ENCODE measurements at regions not wholly inside any gene's neighbourhood (a gene's known extent, or its start where the extent isn't known, plus 50 kb on each side); places are given as distances from the start of the nearest gene placed in this dataset.

DNA sequence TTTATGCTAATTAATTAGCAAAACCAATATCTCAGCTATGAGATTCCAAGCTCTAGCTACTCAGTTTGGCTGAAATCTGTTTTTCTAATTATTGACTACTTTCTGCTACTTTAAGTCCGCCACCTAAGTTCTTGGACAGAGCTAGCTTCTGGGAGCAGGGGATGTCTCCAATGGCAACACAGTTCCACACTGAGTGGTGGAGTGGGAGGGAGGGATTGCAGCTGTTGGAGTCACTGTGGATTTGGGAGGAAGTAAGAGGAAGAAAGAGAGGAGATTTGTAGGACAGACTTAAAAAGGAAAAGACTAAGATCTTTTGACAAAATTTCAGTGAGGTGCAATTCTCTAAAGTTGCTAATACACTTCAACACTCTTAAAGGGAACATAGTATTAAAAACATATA lies 450.8 kb downstream of the NFIB start:
- no peak for TF ChIP-seq EZH2phosphoT487 (IDR thresholded peaks at IDR 0.05; ENCODE audit: borderline replicate concordance, low read depth, low read length)
- TF ChIP-seq CTCF (conservative IDR thresholded peaks at IDR 0.05; ENCODE audit: low read length): no peak
- POLR2A ChIA-PET: interaction anchor here (0.6 kb wide), 1 partner anchor 433 kb away, joined by 3 read pairs; no protein-coding TSS in a partner anchor

GRCh38 chr9:13862654-13863053 lies 451.3 kb downstream of the NFIB start:
- H3K79me2 ChIP-seq (ENCODE audit: insufficient read depth, low read depth, low read length): no peaks in the 10 kb centered on the region
- H3K4me1 ChIP-seq (ENCODE audit: insufficient read depth, low read length, poor library complexity, severe bottlenecking): no peaks in the 10 kb centered on the region
- TF ChIP-seq EZH2phosphoT487 (IDR thresholded peaks at IDR 0.05; ENCODE audit: borderline replicate concordance, low read depth, low read length) (no peak), CTCF (conservative IDR thresholded peaks at IDR 0.05; ENCODE audit: low read length) (no peak)
- BruUV-seq (replicated peaks): no TSS peak
- H3K36me3 ChIP-seq (ENCODE audit: insufficient read depth, low read length): no peaks in the 10 kb centered on the region
- POLR2A ChIA-PET: interaction anchor here (0.6 kb wide), 1 partner anchor 432 kb away, joined by 3 read pairs; no protein-coding TSS in a partner anchor
- no peaks in the 10 kb centered on the region for H3K9me2 ChIP-seq (ENCODE audit: insufficient read depth, low read length)
- no peak overlapping the region for H3K27ac ChIP-seq (ENCODE audit: low read depth, low read length, poor library complexity, severe bottlenecking)
- H3K9me3 ChIP-seq (ENCODE audit: low read length): no peaks in the 10 kb centered on the region
- H4K20me1 ChIP-seq (ENCODE audit: insufficient read depth, low read length): no peaks in the 10 kb centered on the region
- H2AFZ ChIP-seq (ENCODE audit: low read length): no peak overlapping the region
- H3K4me2 ChIP-seq (ENCODE audit: low read length): no peak overlapping the region
- DNase-seq (ENCODE audit: low spot score): no peak
- intact Hi-C loops (cut with micrococcal nuclease; ENCODE audit: unreplicated experiment): no loop called here
- CTCF ChIA-PET (ENCODE audit: unreplicated experiment): no interaction called here
- no peak overlapping the region for H3K4me3 ChIP-seq (ENCODE audit: low read depth, low read length, poor library complexity, severe bottlenecking)

More for the DNA sequence above, 450.8 kb downstream of the NFIB start:
- Histone ChIP-seq H3K27ac (ENCODE audit: low read depth, low read length, poor library complexity, severe bottlenecking) (no peak overlapping the region), H4K20me1 (ENCODE audit: insufficient read depth, low read length) (no peaks in the 10 kb centered on the region), H2AFZ (ENCODE audit: low read length) (no peak overlapping the region), H3K4me1 (ENCODE audit: insufficient read depth, low read length, poor library complexity, severe bottlenecking) (no peaks in the 10 kb centered on the region), H3K9me2 (ENCODE audit: insufficient read depth, low read length) (no peaks in the 10 kb centered on the region), H3K9me3 (ENCODE audit: low read length) (no peaks in the 10 kb centered on the region), H3K79me2 (ENCODE audit: insufficient read depth, low read depth, low read length) (no peaks in the 10 kb centered on the region), H3K4me2 (ENCODE audit: low read length) (no peak overlapping the region), H3K36me3 (ENCODE audit: insufficient read depth, low read length) (no peaks in the 10 kb centered on the region), H3K4me3 (ENCODE audit: low read depth, low read length, poor library complexity, severe bottlenecking) (no peak overlapping the region)
- intact Hi-C loops (cut with micrococcal nuclease; ENCODE audit: unreplicated experiment): no loop called here
- CTCF ChIA-PET (ENCODE audit: unreplicated experiment): no interaction called here
- no TSS peak for BruUV-seq (replicated peaks)
- no peak for DNase-seq (ENCODE audit: low spot score)

- H3K4me2 ChIP-seq (ENCODE audit: low read length): no peak overlapping the region
- H3K9me2 ChIP-seq (ENCODE audit: insufficient read depth, low read length): no peaks in the 10 kb centered on the region
- ChIA-PET CTCF (ENCODE audit: unreplicated experiment) (no interaction called here), POLR2A (interaction anchor here (1.2 to 1.6 kb wide), 2 partner anchors 11 to 17 kb away, joined by 3 to 5 read pairs; no protein-coding TSS in a partner anchor)
- DNase-seq (ENCODE audit: low spot score): no peak
- no peak overlapping the region for H3K27ac ChIP-seq (ENCODE audit: low read depth, low read length, poor library complexity, severe bottlenecking)
- TF ChIP-seq CTCF (conservative IDR thresholded peaks at IDR 0.05; ENCODE audit: low read length): no peak
- no peak for TF ChIP-seq EZH2phosphoT487 (IDR thresholded peaks at IDR 0.05; ENCODE audit: borderline replicate concordance, low read depth, low read length)
- no peaks in the 10 kb centered on the region for H3K9me3 ChIP-seq (ENCODE audit: low read length)
- H2AFZ ChIP-seq (ENCODE audit: low read length): no peak overlapping the region
- BruUV-seq (replicated peaks): no TSS peak
- no peaks in the 10 kb centered on the region for H3K79me2 ChIP-seq (ENCODE audit: insufficient read depth, low read depth, low read length)
- no peaks in the 10 kb centered on the region for H4K20me1 ChIP-seq (ENCODE audit: insufficient read depth, low read length)
- no peaks in the 10 kb centered on the region for H3K36me3 ChIP-seq (ENCODE audit: insufficient read depth, low read length)
- intact Hi-C loops (cut with micrococcal nuclease; ENCODE audit: unreplicated experiment): no loop called here
- H3K4me3 ChIP-seq (ENCODE audit: low read depth, low read length, poor library complexity, severe bottlenecking): no peak overlapping the region
- no peaks in the 10 kb centered on the region for H3K4me1 ChIP-seq (ENCODE audit: insufficient read depth, low read length, poor library complexity, severe bottlenecking)
These were observed 452.8 kb downstream of the NFIB start for GRCh38 chr9:13860946-13861640.

Measured in OCI-LY7 (cell line).